ENCODE measurements at regions not wholly inside any gene's neighbourhood (a gene's known extent, or its start where the extent isn't known, plus 50 kb on each side); places are given as distances from the start of the nearest gene placed in this dataset.
"Not testable (repeated sequence)": the region's sequence is repeated elsewhere in the genome, so short reads cannot be mapped to it uniquely, and the experiment has no call there.

DNA sequence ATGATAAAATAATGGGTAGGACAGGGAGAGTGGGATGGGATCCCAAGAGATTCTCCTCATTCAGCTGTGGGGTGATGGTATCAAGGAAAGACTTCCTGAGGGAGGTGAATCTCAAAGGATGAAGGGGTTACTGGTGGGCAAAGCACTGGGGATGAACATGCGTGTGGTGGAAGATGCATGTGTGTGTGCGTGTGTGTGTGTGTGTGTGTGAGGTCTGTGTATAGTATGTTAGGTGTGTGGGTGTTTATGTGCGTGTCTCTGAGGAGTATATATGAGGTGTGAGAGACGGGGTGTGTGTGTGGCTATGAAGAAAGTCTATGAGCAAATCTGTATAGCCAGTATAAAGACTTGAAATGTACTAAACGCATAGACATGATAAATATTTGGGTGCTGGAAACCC lies 220.0 kb upstream of the MYLIP start:
- no peak overlapping the region for H3K4me3 ChIP-seq (ENCODE audit: low read depth in 1 of 2, low read length in 2 of 2)
- H3K9ac ChIP-seq (ENCODE audit: low read depth in 1 of 2, low read length in 2 of 2) = no peak overlapping the region
- no peak overlapping the region for H3K27ac ChIP-seq (ENCODE audit: low read depth, low read length)
- no peaks in the 10 kb centered on the region for H3K9me3 ChIP-seq (ENCODE audit: control insufficient read depth in 1 of 2, low read length in 2 of 2)
- H3K36me3 ChIP-seq (ENCODE audit: control insufficient read depth in 1 of 2, insufficient read depth in 2 of 2, low read length in 2 of 2) = no peaks in the 10 kb centered on the region
- H3K27me3 ChIP-seq (ENCODE audit: control insufficient read depth in 1 of 2, insufficient read depth in 2 of 2, low read length in 2 of 2) = no peaks in the 10 kb centered on the region
- peaks cover 4 to 8% of the 10 kb centered on the region in 2 donors for H3K4me1 ChIP-seq (ENCODE audit: control insufficient read depth in 1 of 2, insufficient read depth in 2 of 2, low read length in 2 of 2)

DNA sequence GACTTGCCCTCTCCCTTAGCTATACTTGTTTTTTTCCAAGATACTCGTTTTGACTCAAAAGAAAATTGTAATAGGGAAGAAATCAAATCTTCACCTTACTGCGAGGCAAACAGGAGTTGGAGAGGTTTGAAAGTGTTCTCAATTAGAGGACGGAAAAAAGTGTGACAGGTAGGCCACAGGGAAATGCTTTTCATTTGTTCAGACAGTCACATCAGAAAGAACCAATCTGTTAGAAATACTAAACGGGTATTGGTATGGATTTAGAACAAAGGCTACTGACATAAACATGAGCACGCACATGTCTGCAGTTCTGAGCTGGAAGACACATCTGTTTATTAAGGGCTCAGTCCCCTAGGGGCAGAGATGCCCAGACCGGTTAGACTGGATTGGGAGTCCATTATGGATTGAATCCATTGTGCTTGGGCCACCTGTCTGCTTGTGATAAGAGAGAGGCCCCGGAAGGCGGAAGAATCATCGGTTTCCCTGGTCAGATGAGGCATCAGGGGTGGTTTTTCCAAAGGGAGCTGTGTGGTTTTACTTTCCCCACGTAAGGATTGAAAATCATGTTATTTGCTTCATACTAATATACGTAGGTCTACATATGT lies 220.9 kb upstream of the MYLIP start:
- Histone ChIP-seq H3K27ac (ENCODE audit: low read depth, low read length) (no peak overlapping the region), H3K9me3 (ENCODE audit: control insufficient read depth in 1 of 2, low read length in 2 of 2) (no peaks in the 10 kb centered on the region), H3K27me3 (ENCODE audit: control insufficient read depth in 1 of 2, insufficient read depth in 2 of 2, low read length in 2 of 2) (no peaks in the 10 kb centered on the region), H3K4me1 (ENCODE audit: control insufficient read depth in 1 of 2, insufficient read depth in 2 of 2, low read length in 2 of 2) (peaks cover 4 to 8% of the 10 kb centered on the region in 2 donors), H3K9ac (ENCODE audit: low read depth in 1 of 2, low read length in 2 of 2) (no peak overlapping the region), H3K36me3 (ENCODE audit: control insufficient read depth in 1 of 2, insufficient read depth in 2 of 2, low read length in 2 of 2) (no peaks in the 10 kb centered on the region), H3K4me3 (ENCODE audit: low read depth in 1 of 2, low read length in 2 of 2) (no peak overlapping the region)

DNA sequence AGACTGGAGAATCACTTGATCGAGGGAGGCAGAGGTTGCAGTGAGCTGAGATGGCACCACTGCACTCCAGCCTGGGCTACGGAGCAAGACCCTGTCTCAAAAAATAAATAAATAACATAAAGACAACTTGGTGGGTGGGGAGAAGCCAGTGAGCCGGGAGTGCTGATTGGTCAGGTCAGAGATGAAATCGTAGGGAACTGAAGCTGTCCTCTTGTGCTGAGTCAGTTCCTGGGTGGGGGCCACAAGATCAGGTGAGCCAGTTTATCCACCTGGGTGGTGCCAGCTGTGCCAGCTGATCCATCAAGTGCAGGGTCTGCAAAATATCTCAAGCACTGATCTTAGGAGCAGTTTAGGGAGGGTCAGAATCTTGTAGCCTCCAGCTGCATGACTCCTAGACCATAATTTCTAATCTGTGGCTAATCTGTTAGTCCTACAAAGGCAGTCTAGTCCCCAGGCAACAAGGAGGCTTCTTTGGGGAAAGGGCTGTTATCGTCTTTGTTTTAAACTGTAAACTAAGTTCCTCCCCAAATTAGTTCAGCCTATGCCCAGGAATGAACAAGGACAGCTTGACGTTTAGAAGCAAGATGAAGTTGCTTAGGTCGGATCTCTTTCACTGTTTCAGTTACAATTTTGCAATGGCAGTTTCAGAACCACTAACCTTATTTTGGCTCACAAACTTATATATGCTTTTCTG lies 221.5 kb upstream of the MYLIP start:
- not testable (repeated sequence) for H3K4me3 ChIP-seq (ENCODE audit: low read depth in 1 of 2, low read length in 2 of 2); H3K4me1 ChIP-seq (ENCODE audit: control insufficient read depth in 1 of 2, insufficient read depth in 2 of 2, low read length in 2 of 2); H3K36me3 ChIP-seq (ENCODE audit: control insufficient read depth in 1 of 2, insufficient read depth in 2 of 2, low read length in 2 of 2); H3K27me3 ChIP-seq (ENCODE audit: control insufficient read depth in 1 of 2, insufficient read depth in 2 of 2, low read length in 2 of 2); H3K9me3 ChIP-seq (ENCODE audit: control insufficient read depth in 1 of 2, low read length in 2 of 2); H3K9ac ChIP-seq (ENCODE audit: low read depth in 1 of 2, low read length in 2 of 2); H3K27ac ChIP-seq (ENCODE audit: low read depth, low read length)

DNA sequence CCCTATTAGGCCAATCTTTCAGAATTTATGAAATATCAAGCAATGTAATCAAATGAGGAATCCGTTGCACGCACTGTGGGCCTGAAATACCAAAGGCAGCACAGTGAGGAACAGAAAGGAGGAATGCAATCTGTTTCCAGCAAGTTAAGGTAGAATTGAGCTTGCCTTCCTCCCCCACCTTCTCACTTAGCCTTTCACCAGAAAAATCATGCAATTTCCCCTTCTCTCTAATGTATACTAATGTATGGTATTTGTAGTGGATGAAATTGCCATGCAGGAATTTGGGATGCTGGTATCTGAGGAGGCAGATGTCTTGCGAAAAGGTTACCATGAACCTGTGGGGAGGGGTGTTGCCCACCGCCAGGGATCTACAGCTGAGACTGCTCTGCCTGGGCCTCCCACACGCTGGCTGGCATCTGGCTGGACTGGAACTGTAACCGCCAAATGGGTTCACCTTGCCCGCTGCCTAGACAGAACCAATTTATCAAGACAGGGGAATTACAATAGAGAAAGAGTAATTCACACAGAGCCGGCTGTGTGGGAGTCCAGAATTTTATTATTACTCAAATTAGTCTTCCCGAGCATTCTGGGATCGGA lies 222.4 kb upstream of the MYLIP start:
- Histone ChIP-seq H3K27ac (ENCODE audit: low read depth, low read length) (no peak overlapping the region), H3K9ac (ENCODE audit: low read depth in 1 of 2, low read length in 2 of 2) (no peak overlapping the region), H3K27me3 (ENCODE audit: control insufficient read depth in 1 of 2, insufficient read depth in 2 of 2, low read length in 2 of 2) (no peaks in the 10 kb centered on the region), H3K4me1 (ENCODE audit: control insufficient read depth in 1 of 2, insufficient read depth in 2 of 2, low read length in 2 of 2) (peaks cover 4 to 11% of the 10 kb centered on the region in 2 donors), H3K9me3 (ENCODE audit: control insufficient read depth in 1 of 2, low read length in 2 of 2) (no peaks in the 10 kb centered on the region), H3K36me3 (ENCODE audit: control insufficient read depth in 1 of 2, insufficient read depth in 2 of 2, low read length in 2 of 2) (no peaks in the 10 kb centered on the region), H3K4me3 (ENCODE audit: low read depth in 1 of 2, low read length in 2 of 2) (no peak overlapping the region)

DNA sequence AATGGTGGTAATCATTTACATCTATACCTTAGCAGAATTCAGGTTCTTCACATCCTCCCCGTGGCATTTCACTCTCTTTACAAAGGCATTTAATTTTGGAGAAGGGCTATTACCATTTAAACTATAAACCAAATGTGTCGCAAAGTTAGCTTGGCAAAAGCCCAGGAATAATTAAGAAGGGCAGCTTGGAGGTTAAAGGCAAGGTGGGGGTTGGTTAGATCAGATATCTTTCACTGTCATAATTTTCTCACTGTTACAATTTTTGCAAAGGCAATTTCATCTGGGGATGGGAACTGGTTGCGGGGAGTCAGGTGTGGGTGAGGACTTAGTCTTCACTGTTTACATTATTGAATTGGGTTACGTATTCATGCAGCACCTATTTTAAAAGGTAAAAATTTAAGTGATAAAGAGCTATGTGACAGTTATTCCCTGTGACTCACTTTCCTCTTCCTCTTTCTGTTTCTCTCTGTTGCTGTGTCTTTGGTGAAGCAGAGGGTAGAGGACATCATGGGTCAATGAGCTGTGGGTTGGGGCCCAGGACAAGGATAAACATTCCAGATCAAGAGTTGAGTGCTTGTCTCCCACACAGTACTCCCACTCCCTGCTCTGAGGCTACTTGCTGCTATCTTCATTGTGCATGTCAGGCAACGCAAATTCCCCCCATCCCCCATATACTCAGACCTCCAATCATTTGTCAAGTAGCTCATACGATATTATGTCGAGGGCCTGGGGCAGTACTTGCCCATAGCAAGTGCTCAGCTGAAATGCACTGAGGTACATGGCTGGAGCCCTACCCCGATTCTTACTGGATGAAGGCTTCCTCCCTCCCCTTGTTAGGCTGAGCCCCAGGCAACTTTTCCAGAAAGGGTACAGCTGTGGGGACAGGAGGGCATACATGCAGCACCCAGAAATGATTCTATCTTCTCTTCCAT lies 223.1 kb upstream of the MYLIP start:
- Histone ChIP-seq H3K4me1 (ENCODE audit: control insufficient read depth in 1 of 2, insufficient read depth in 2 of 2, low read length in 2 of 2) (peaks cover 8 to 12% of the 10 kb centered on the region in 2 donors), H3K27ac (ENCODE audit: low read depth, low read length) (no peak overlapping the region), H3K36me3 (ENCODE audit: control insufficient read depth in 1 of 2, insufficient read depth in 2 of 2, low read length in 2 of 2) (no peaks in the 10 kb centered on the region), H3K4me3 (ENCODE audit: low read depth in 1 of 2, low read length in 2 of 2) (no peak overlapping the region), H3K9ac (ENCODE audit: low read depth in 1 of 2, low read length in 2 of 2) (no peak overlapping the region), H3K27me3 (ENCODE audit: control insufficient read depth in 1 of 2, insufficient read depth in 2 of 2, low read length in 2 of 2) (no peaks in the 10 kb centered on the region), H3K9me3 (ENCODE audit: control insufficient read depth in 1 of 2, low read length in 2 of 2) (no peaks in the 10 kb centered on the region)

DNA sequence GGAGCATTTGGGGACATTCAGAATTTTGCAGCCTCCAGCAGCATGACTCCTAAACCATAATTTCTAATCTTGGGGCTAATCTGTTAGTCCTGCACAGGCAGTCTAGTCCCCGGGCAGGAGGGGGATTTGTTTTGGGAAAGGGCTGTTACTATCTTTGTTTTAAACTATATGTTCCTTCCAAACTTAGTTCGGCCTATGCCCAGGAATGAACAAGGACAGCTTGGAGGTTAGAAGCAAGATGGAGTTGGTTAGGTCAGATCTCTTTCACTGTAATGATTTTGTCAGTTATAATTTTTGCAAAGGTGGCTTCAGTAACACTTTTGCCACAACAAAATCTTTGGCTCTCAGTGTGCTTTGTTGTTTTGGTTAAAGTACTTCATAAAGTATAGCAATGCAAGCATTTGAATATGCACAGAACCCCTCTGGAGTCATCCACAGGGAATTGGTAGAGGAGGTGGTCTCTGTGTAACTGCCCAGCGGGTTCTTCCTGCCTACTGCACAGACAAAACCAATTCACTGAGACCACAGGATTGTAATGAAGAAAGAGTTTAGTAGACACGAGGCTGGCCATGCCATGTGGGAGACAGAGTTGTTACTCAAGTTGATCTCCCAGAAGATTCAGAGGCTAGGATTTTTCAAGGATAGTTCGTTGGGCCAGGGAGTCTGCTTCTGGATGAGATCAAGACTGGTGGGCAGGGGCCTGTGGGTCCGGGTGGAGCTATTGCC lies 224.1 kb upstream of the MYLIP start:
- Histone ChIP-seq H3K27me3 (ENCODE audit: control insufficient read depth in 1 of 2, insufficient read depth in 2 of 2, low read length in 2 of 2) (no peaks in the 10 kb centered on the region), H3K4me3 (ENCODE audit: low read depth in 1 of 2, low read length in 2 of 2) (no peak overlapping the region), H3K9me3 (ENCODE audit: control insufficient read depth in 1 of 2, low read length in 2 of 2) (no peaks in the 10 kb centered on the region), H3K36me3 (ENCODE audit: control insufficient read depth in 1 of 2, insufficient read depth in 2 of 2, low read length in 2 of 2) (no peaks in the 10 kb centered on the region), H3K9ac (ENCODE audit: low read depth in 1 of 2, low read length in 2 of 2) (no peak overlapping the region), H3K27ac (ENCODE audit: low read depth, low read length) (no peak overlapping the region), H3K4me1 (ENCODE audit: control insufficient read depth in 1 of 2, insufficient read depth in 2 of 2, low read length in 2 of 2) (peaks cover 9 to 12% of the 10 kb centered on the region in 2 donors)

DNA sequence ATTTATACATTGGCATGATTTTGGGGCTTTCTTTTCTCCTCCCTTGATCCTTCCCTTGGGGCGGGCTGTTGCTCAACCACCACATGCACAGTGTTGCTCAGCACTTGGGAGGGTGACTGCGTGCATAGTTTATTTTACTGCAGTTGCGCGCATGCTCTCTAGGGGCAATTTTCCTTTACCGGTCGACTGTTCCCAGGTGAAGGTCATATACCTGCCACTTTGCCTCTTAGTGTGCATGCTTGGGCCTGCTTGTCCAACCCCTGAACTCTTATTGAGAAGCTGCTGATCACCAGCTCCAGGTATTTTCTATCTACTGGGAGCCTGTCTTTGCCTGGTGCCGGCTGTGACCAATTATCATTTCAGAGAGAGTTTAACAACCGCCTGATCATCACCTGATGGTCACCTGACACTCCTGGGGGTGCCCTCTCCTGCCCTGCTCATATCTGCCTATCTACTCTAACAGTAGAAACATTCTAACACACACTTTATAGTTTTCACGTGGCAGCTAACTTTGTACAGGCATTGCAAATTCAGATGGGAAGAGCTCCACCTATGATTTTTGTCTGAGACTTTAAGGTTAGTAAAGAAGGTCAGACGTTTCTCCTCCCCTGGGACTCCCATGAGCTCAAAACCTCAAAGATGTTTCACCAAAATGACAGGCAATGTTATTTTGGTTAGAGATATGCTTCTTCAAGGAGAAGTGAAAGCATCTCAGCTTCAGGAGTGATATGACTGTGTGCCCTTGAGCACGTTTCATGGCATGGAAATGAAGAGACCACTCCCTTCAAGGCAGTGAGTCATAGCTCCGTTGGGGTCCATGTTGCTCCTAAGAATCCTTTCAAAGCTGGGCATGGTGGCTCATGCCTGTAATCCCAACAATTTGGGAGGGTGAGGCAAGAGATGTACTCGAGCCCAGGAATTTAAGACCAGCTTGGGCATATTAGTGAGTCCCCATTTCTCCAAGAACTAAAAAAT lies 227.5 kb upstream of the MYLIP start:
- no peaks in the 10 kb centered on the region for H3K9me3 ChIP-seq (ENCODE audit: control insufficient read depth in 1 of 2, low read length in 2 of 2)
- no peaks in the 10 kb centered on the region for H3K27me3 ChIP-seq (ENCODE audit: control insufficient read depth in 1 of 2, insufficient read depth in 2 of 2, low read length in 2 of 2)
- peaks cover 10 to 18% of the 10 kb centered on the region in 2 donors for H3K4me1 ChIP-seq (ENCODE audit: control insufficient read depth in 1 of 2, insufficient read depth in 2 of 2, low read length in 2 of 2)
- no peak overlapping the region for H3K27ac ChIP-seq (ENCODE audit: low read depth, low read length)
- no peaks in the 10 kb centered on the region for H3K36me3 ChIP-seq (ENCODE audit: control insufficient read depth in 1 of 2, insufficient read depth in 2 of 2, low read length in 2 of 2)
- H3K9ac ChIP-seq (ENCODE audit: low read depth in 1 of 2, low read length in 2 of 2) = no peak overlapping the region
- H3K4me3 ChIP-seq (ENCODE audit: low read depth in 1 of 2, low read length in 2 of 2) = peak overlapping the region in 1 of 2 donors; percentile 11

DNA sequence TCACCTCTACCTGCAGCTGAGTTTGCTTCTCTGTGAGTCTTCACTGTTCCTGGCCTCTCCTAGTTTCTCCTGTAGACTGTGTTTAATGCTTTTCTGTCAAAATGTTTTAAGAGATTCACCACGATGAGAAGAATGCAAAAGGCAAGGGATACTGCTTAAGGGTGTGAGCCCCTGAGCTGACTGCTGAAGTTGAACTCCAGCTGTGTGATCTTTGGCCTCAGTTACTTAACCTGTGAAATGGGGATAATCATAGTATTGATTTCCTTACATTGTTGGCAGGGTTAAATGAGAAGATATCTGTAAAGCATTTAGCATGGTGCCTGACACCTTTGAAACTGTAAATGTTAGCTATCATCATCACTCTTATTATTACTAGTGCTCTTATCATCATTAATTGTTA lies 230.2 kb upstream of the MYLIP start:
- Histone ChIP-seq H3K27ac (ENCODE audit: low read depth, low read length) (no peak overlapping the region), H3K27me3 (ENCODE audit: control insufficient read depth in 1 of 2, insufficient read depth in 2 of 2, low read length in 2 of 2) (no peaks in the 10 kb centered on the region), H3K9me3 (ENCODE audit: control insufficient read depth in 1 of 2, low read length in 2 of 2) (no peaks in the 10 kb centered on the region), H3K4me1 (ENCODE audit: control insufficient read depth in 1 of 2, insufficient read depth in 2 of 2, low read length in 2 of 2) (peaks cover 10 to 15% of the 10 kb centered on the region in 2 donors), H3K9ac (ENCODE audit: low read depth in 1 of 2, low read length in 2 of 2) (no peak overlapping the region), H3K36me3 (ENCODE audit: control insufficient read depth in 1 of 2, insufficient read depth in 2 of 2, low read length in 2 of 2) (no peaks in the 10 kb centered on the region), H3K4me3 (ENCODE audit: low read depth in 1 of 2, low read length in 2 of 2) (no peak overlapping the region)

Measured in duodenal mucosa (tissue), 2 donors.